ENCODE measurements at regions not wholly inside any gene's neighbourhood (a gene's known extent, or its start where the extent isn't known, plus 50 kb on each side); places are given as distances from the start of the nearest gene placed in this dataset.

DNA sequence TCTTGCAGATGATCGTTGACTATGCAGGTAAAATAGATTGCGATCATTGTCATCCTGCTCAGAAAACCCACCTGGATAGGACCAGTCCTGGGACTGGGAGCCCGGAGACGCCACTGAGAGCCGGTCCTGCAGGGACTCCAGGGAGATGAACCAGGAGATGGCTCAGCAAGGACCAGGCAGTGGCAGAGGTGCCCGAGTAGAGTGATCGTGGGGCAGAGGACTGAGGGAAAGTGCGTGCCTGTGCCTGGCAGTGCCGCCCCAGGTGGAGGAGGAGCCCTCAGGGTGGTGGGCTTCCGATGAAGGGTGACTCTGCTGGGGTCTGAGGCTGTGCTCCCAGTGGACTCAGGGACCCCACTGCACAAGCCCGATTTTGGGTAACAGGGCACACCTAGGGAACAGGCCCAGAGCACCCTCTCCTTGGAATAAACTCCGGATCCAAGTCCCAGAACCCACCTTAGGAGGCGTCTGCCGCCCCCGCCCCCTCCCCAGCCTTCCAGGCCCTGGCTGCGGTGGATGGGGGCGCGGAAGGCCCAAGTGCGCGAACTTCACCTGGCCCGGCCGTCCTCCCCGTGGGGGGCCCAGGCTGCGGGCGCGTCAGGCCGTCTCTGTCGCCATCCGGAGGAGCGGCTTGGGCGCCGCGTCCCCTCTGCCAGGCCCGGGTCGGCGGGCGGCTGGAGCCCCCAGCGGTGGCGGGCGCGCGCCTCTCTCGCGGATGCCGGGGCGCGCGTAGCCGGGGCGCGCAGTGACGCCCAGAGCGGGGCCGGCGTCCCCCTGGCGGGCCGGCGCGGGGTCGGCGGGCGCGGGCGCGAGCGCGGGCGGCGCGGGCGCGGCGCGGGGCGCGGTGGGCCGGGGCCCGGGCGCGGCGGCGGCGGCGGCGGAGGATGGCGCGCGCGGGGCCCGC lies 1338.8 kb downstream of the BRD1 start (continued):
- TF ChIP-seq CTCF (conservative IDR thresholded peaks at IDR 0.05; ENCODE audit: low read depth, low read length) (no peak), NFE2L2 (IDR thresholded peaks at IDR 0.05; ENCODE audit: low read depth, low read length) (no peak), BHLHE40 (IDR thresholded peaks at IDR 0.05; ENCODE audit: low read depth, low read length) (no peak)

- Histone ChIP-seq H2AFZ (replicated peaks; ENCODE audit: low read length, poor library complexity) (no peak overlapping the region), H3K9me1 (ENCODE audit: insufficient read depth, low read length) (no peaks in the 10 kb centered on the region), H2AK5ac (ENCODE audit: low read depth, low read length) (no peak overlapping the region), H3K9me3 (ENCODE audit: control insufficient read depth, insufficient read depth, low read length) (no peaks in the 10 kb centered on the region; the same call in 1 of the 2 replicates), H2BK120ac (ENCODE audit: low read depth, low read length) (no peak overlapping the region), H2BK20ac (ENCODE audit: low read depth, low read length) (no peak overlapping the region), H3K4me1 (ENCODE audit: control insufficient read depth, insufficient read depth, low read length) (no peaks in the 10 kb centered on the region), H3K9ac (ENCODE audit: low read depth, low read length) (no peak overlapping the region), H3K4me2 (ENCODE audit: low read depth, low read length) (no peak overlapping the region), H2BK15ac (ENCODE audit: low read depth, low read length) (no peak overlapping the region), H3K4ac (ENCODE audit: low read depth, low read length) (no peak overlapping the region), H3K18ac (ENCODE audit: low read depth, low read length) (no peak overlapping the region), H2AK9ac (replicated peaks; ENCODE audit: low read depth, low read length, poor library complexity) (no peak overlapping the region), H4K20me1 (ENCODE audit: insufficient read depth, low read length) (no peaks in the 10 kb centered on the region), H4K5ac (ENCODE audit: low read depth, low read length) (no peak overlapping the region), H3K23ac (ENCODE audit: low read depth, low read length) (no peak overlapping the region), H4K91ac (ENCODE audit: insufficient read depth, low read depth, low read length) (no peak overlapping the region), H3K27me3 (ENCODE audit: control insufficient read depth, insufficient read depth, low read length) (peaks cover 24% of the 10 kb centered on the region; the same call in 1 of the 2 replicates), H3K79me1 (ENCODE audit: low read depth in 1 of 2, low read length in 2 of 2) (no peaks in the 10 kb centered on the region), H3K14ac (replicated peaks; ENCODE audit: low read depth, low read length) (no peak overlapping the region), H3K56ac (ENCODE audit: extremely low read depth, insufficient read depth, low read length) (no peak overlapping the region), H2BK5ac (ENCODE audit: low read depth, low read length, poor library complexity, severe bottlenecking) (no peak overlapping the region), H3K4me3 (ENCODE audit: insufficient read depth, low read depth, low read length) (no peak overlapping the region), H3K27ac (ENCODE audit: insufficient read depth, low read length) (no peak overlapping the region), H3K36me3 (ENCODE audit: control insufficient read depth, insufficient read depth, low read length) (no peaks in the 10 kb centered on the region), H4K8ac (ENCODE audit: low read depth in 2 of 2, low read length in 2 of 2) (no peak overlapping the region)
- no CpG with 5 or more reads among the region's 5 CpGs for WGBS, 2 experiments (ENCODE audit: extremely low coverage in 2 of 2, insufficient read length in 1 of 2)
- intact Hi-C loops (cut with micrococcal nuclease) (no loop called here), in situ Hi-C loops (cut with MboI; ENCODE audit: low sequenced_read_pairs) (no loop called here), dilution Hi-C loops (cut with HindIII; ENCODE audit: low sequenced_read_pairs, unreplicated experiment) (no loop called here)
- ATAC-seq (ENCODE audit: low read depth) (no peak), DNase-seq (no peak)
- ChIA-PET CTCF (no interaction called here), POLR2A (ENCODE audit: unreplicated experiment) (no interaction called here)
- TF ChIP-seq SMC3 (IDR thresholded peaks at IDR 0.05; ENCODE audit: low read depth, low read length) (no peak), RCOR1 (IDR thresholded peaks at IDR 0.05; ENCODE audit: insufficient replicate concordance, low read length) (no peak), CHD1 (IDR thresholded peaks at IDR 0.05; ENCODE audit: low read depth, low read length) (no peak), ELK1 (IDR thresholded peaks at IDR 0.05; ENCODE audit: borderline replicate concordance, low read depth, low read length) (no peak), BHLHE40 (IDR thresholded peaks at IDR 0.05; ENCODE audit: low read depth, low read length) (no peak)
- no TSS peak for BruUV-seq (replicated peaks)
Observed at GRCh38 chr22:48488149-48488551, 1339.5 kb downstream of the BRD1 start.

Data from IMR-90 (cell line).